Embryonic facial prominence (tissue), 1 donor: ENCODE measurements at regions not wholly inside any gene's neighbourhood (a gene's known extent, or its start where the extent isn't known, plus 50 kb on each side); places are given as distances from the start of the nearest gene placed in this dataset.

Experiments
- DNase-seq: peaks from one replicate; pipeline ENCODE4 v3.0.0-alpha.2; 2016; ENCODE audit errors: extremely low spot score

DNA sequence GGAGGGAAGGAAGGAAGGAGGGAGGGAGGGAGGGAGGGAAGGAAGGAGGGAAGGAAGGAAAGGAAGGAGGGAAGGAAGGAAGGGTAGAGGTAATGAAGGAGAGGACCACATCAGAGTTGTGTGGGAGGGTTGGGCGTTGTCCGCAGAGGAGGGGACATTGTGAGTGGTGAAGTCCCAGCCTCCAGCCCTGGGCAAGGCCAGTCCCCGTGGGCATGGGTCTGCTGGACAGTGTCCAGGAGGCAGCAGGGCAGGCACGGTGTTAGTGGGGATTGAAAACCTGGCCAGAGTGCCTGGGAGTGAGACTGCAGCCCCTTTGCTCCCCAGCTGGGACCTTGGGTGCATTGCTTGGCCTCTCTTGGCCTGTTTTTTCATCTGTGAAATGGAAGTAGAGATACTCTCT is 1462.3 kb downstream of the BRD1 start:
- DNase-seq: no peak

DNA sequence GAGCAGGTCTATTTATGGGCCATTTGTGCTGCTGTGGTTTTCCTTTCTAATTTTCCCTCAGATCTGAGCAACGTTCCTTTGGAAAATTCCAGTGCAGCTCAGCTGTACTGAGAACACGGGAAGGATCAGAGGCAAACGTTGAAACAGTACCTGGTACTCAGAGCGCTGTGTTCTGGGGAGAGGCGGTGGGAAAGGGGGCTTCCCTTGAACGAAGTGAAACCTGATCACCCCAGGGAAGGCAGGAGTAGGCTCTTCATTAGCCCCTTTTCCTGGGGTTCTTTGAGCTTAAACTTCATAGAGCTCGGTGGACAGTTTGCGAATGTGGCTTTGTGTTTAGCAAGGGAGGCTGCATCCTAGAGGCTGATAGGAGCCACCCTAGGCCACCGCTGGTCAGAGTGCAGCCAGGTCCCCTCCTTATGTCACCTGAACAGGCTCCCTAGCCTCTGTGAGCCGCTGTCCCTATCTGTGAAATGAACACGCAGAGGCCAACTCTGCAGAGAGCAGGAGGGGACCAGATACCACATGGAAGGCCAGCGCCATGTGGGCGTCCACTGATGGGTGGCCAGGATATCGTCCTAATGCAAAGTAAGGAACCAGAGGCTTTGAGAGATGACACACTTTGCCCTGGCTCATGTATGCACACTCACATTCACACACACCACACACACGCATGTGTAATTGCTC is 1464.8 kb downstream of the BRD1 start:
- no peak for DNase-seq

DNA sequence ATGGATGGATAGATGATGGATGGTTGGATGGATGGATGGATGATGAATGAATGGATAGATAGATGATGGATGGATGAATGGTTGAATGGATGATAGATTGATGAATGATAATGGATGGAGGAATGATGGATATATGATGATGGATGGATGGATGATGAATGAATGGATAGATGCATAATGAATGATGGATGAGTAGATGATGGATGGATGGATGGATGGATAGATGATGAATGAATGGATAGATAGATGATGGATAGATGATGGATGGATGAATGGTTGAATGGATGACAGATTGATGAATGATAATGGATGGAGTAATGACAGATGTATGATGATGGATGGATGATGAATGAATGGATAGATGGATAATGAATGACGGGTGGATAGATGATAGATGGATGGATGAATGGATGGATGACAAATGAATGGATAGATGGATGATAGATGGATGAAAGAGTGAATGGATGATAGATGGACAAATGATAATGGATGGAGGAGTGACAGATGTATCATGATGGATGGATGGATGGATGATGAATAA is 1466.5 kb downstream of the BRD1 start:
- no peak for DNase-seq

DNA sequence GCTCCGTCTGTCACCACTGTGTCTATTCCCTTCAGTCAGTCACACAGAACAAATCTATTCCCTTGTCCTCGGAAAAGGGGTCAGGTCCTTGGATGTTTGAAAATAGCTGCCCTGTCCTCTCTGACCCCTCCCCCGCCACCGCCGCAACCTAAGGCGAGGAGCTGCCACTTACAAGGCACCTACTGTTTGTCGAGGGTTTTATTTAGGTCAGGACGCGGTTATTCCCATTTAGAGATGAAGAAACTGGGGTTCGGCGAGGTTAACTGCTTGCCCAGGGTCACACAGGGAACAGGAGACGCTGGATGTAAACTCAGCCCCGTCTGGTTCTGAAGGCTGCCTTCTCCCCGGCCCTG is 1468.1 kb downstream of the BRD1 start:
- no peak for DNase-seq

DNA sequence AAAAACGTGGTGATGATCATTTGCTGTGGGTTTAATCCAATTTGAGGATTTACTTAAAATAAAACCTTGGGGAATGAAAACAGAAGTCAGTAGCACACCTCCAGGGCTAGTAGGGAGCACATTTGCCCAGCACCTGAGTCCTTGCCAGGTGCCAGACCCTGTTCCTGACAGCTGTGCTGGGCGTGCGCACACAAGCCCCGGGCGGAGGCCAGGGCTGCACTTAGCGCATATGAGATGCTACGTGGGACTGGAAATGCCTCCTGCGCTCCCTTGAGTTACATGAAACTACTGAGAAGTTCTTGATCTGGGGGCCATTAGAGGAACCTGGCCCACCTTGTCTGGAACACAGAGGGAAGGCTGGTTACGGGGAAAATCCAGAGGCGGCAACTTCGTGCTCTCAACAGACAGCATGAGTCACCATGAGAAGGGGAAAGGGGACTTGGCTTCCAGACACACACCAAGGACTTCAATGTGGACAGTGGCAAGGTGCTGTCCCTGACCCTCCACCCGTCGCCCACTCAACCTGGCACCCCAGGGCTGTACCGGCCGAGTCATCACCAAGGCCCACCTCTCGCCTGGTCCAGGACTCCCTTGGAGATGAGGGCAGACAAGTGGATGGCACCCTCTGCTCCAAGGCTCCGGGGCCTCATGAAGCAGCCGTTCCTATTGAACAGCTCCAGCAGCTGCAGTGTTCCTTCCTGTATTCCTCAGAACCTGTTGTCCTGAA is 1468.6 kb downstream of the BRD1 start:
- no peak for DNase-seq

DNA sequence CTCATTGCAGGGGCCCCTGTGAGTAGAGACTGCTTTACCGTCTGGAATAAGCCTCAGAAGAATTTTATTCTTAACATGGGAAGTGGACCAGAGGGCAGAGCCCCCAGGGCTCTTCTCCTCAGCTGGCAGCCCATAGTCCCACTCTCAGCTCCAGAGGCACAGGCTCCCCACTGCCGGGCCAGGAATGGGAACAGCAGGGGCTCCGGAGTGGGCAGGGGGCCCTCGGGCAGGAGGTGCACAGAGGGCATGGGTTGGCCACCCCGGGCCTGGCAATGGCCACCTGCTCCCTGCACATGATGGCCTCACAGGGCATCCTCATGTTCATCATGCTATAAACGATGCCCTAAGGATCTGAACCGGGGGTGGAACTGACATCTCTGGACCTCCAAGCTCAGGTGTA is 1469.7 kb downstream of the BRD1 start:
- DNase-seq: no peak

DNA sequence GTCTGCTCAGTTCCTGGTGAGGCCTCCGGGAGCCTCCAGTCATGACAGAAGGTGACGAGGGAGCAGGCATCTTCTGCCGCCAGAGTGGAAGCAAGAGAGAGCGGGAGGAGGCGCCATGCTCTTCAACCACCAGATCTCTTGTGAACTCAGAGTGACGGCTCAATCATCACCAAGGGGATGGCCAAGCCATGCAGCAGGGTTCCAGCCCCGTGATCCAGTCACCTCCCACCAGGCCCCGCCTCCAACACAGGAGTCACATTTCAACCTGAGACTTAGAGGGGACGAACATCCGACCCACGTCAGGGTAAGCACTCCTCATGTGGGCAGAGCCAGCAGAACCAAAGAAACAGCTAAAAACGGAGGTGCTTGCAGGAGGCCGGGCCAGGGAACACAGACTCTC is 1470.5 kb downstream of the BRD1 start:
- no peak for DNase-seq

DNA sequence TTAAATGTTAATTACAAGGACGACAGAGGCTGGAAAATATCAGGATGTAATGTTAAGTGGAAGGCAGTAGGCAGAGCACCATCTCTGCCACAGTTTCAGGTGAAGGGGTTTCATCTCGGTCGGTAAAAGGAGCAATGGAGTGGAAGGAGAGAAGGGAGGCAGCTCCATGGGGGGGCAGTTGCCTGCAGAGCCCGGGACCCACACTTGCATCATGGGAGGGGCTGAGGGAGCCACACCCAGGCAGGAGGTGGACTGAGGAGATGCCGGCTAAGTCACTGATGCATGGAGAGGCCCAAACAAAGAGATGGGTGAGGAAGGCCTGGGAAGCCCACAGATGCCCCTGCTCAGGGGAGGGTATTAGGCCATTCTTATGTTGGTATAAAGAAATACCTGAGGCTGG is 1470.9 kb downstream of the BRD1 start:
- no peak for DNase-seq

DNA sequence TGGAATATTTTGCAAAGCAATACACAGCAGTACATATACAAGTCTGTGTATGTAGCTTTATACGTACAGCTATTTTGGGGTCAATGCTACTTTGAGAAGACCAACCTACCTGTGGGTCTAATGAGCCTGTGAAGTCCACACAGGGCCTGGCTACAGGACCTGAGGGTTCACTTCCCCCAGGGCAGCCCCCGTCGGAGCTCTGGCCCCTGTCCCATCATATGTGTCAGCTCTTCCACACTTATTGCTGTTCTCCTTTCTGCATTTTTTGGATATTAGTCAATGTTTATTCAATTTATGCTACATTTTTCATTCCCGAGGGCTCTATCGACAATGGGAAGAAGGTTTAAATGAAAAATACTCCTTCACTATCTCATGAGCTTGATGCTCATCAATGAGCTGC is 1473.6 kb downstream of the BRD1 start:
- no peak for DNase-seq

DNA sequence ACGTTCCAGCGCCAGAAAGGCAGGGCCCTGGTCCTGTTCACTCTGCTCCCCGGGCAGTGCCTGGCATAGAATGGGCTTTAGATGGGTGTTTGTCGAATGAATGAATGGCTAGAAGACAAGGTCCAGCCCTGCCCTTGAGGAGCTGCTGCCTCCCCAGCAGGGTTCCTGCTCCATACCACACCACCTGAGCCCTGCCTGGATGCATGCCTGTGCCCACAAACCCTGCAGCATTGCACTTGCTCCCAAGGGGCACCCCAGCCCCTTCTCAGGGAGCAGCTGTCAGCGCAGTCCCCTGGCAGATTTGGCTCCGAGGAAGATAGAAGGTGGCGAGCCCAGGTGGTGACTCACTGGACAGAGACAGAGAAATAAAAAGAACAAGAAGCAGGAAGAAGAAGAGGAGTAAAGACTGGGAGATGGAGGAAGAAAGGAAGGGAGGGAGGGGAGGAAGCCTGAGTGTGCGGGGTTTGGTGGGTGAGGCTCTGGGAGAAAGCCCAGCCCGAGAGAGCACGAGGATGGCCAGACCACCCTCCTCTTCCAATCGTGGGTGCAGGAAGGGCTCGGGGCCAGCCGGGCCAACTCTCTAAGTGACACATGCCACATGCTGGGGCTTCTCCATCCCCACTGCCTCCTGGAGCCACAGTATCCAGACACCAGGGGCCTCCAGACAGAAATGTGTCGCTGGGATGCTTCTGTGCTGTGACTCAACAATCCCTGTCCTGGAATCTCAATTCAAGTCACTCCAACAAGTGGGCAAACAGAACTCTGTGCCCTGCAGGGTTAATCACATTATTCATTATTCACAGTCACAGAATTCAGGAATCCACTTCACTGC is 1474.3 kb downstream of the BRD1 start:
- no peak for DNase-seq

DNA sequence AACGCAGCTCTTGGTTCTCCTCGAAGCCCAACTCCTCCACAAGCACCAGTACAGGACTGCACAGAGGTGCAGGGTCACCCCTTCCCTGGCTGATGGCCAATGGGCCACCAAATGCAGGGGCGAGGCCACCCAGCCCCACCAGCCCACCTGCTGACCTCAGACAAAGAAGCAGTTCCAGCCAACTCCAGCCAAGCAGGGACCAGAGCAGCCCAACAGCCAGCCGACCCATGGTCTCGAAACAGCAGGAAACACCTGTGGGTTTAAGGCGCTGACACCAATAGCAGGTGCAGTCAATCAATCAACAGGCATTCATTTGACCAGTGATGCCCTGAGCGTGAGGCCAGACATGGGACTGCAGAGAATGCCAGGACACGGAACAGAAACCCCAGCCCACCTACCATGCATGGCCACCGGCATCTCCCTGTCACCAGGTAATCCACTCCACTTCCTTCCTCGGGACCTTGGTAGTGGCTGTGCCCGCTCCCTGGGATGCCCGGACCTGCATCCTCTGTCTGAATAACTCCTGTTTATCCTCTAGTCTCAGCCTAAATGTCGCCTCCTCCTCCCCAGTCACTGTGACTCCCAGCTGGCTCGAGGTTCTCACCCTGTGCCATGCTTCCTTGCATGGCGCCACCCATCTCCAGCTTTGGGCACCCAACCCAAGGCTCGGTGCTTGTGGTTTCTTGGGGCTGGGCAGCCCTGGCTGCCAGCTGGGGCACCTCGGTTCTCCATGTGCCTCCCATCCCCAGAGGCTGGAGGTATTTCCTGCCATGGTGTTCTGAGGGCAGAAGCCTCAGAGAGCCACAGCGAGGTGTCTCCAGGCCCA is 1475.4 kb downstream of the BRD1 start:
- DNase-seq: no peak

DNA sequence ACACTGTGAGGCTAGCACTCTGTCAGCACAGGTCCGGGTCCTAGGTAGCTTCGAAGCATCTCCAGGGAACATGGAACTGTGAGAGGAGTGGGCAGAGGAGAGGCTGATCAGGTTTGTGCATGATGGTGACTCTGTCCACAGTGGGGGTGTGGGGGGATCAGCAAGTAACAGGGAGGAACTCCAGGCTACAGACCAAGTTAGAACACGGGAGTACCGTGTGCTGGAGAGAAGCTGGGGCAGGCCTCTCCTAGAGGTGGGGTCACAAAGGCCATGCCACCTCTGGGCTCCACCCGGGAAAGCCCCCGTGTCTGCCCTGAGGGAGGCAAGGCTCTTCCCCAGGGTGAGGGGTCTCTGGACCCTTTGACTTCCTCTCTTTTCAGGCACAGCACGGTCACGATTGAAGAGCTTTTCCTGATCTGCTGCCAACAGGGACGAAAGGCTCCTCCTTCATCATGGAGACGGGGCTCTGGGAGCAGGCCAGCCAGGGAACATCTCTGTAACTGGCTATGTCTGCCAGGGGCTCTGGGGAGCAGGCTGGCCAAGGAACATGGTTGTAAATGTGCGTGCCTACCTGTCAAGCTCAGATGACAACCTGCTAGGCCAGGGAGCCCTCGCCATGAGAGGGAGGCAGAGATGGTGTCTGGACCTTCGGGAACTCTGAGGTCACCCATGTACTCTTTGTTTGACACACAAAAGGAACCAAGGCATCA is 1476.1 kb downstream of the BRD1 start:
- DNase-seq: no peak

DNA sequence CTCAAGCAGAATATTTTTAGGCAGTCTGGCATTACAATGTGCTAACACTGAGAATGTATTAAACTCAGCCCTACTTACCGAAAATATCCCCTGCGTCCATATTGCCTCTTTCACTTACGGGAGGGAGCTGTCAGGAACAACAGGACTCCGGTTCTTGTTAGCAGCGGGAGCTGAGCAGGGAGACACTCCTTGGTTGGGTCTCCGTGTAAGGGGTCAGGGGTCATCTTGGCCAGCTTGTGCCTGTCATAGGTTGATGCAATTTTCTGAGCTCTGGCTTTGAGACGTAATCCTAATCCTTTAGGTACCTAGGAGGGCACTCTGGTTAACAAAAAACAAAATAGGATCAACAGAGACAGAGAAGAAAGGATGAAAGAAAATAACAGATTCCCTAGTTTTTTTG is 1477.2 kb downstream of the BRD1 start:
- DNase-seq: no peak

DNA sequence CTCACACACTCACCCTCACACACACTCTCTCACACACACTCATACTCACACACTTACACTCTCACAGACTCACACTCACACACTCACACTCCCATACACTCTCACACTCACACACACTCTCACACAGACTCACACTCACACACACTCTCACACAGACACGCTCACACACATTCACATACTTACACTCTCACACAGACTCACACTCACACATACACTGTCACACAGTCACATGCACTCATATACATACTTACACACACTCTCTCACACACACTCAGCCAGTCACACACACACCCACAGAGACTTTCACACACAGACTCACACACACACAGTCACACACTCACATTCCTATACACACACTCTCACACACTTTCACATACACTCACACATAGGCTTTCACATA is 1478.8 kb downstream of the BRD1 start:
- DNase-seq: no peak

DNA sequence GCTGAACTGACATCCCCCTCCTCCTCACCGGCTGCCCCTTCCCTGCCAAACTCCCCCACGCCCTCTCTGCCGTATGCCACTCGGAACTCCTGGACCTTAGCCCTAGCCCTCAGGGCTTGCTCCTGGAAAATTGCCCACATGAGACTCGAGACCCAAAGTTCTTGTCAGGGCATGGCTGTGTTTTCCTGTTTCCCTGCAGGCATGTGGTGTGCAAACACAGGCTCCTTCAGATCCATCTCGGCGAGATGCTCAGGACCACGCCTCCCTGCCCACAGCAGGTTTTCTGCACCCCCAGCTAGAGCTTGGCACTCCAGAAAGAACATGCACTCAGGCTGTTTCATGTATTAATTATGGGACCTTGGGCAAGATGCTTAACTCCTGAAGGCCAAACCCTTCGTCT is 1480.4 kb downstream of the BRD1 start:
- DNase-seq: no peak

DNA sequence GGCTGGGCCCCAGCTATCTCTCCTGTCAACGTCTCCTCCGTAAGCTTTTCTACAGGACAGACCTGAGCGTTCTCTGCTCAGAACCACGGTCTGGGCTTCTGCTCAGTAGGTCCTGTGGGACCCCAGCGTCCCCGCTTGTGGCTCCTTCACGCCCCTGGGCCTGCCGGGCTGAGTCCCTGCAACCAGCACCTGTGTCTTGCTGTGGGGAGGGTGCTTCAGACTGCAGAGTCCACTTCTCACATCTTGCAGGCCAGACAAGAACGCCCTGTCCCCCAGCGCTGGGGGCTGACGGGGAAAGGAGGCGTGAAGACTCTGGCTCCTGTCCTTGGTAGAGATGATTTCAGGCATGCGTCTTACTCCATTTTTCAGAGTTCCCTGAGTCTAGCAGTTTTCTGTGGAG is 1480.8 kb downstream of the BRD1 start:
- DNase-seq: no peak

DNA sequence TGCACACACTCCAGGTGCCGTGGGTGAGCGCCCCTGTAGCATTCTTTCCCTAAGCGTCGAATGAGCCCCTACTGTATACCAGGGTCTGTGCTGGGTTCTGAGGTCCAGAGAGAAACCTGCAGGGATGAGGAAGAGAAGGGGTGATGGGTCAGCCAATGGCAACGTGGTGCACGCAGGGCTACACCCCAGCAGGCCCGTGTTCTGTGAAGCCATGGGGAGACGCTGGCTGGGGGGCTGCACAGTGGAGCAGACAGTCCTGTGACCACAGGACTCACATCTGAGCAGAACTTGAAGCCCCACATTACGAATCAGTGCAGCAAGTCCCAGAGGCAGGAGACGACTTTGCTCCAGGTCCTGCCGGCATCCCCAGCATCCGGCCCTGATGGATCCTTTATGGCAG is 1481.4 kb downstream of the BRD1 start:
- DNase-seq: no peak

DNA sequence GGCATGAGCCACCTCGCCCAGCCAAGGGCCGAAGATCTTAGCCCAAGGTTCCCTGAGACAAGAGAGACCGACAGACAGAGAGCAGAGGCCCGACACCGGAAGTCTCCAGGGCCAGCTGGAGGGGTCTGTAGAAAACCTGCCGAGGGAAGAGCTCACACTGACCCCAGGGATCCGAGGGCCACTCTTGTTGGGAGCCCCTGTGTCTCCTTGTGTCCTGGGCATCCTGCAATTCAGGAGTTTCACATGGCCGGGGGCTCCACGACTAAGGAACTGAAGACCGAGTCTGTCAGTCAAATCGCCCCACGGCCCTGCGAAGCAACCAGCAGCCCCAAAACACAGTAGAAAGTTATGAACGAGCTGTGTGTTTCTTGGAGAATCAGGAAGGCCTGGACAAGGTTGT is 1482.0 kb downstream of the BRD1 start:
- no peak for DNase-seq

DNA sequence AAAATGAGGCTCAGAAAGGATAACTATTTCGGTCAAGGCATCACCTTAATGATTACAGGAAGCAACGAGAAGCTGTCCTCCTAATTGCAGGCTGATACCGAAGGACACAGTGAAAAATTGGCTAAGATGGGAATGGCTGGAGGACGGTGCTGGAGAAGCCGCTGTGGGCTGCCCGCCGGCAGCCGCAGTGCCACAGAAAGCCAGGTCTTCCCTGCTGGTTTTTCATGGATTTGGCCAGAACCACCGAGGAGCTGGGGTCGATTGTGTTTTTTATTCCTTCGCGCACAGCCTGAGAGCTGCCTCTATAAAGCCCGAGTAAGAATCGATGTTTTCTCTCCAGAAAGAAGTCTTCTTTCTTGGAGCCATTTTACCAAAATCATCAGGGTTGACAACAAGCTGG is 1484.2 kb downstream of the BRD1 start:
- DNase-seq: no peak

DNA sequence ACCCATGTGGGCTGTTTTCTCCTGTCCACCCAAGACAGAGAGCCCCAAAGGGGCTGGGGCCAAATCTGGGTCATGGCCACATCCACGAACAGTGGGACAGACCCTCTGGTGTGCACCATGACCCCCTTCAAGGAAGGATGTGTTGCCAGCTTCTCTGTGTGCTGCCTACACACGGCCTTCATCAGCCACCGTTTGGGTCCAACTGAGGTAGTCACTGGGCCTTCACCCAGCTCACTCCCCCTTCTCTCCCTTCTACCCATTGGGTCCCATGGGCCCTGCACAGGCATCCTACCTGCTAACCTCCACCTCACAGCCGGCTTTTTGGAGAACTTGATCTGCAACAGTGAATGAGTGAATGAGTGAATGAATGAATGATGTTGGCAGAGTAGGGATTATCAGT is 1484.9 kb downstream of the BRD1 start:
- no peak for DNase-seq

DNA sequence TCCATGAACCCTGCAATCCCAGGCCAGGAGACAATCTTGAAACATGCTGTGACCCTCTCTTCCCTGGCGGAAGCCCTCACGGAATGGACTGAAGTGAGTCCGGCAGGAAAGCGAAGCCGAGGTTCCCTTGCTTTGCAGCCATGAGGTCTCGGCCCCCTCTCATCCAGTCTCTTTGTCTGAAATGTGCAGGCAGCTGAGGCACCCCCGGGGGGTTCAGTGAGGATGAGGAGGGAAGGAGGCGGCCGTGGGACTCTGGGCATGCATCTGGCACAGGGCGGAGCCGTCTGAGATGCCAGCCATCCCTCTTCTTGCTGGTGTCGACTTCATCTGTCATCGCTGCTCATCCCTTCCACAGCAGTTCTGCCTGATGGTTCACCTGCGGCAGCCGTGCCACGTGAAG is 1485.7 kb downstream of the BRD1 start:
- DNase-seq: no peak
